SK-N-SH (cell line): ENCODE measurements at regions not wholly inside any gene's neighbourhood (a gene's known extent, or its start where the extent isn't known, plus 50 kb on each side); places are given as distances from the start of the nearest gene placed in this dataset.

Experiments used
- EP300 ChIP-seq, 2 experiments: IDR thresholded peaks; 2 replicates each; pipeline versions ENCODE4 v1.4.0 to v1.6.1; 2012; ENCODE audit warnings: borderline replicate concordance in 1 of 2, low read depth in 1 of 2, low read length in 1 of 2
- EZH2phosphoT487 ChIP-seq: fragments of 200-600 bp; sonication (generic); IDR thresholded peaks from 2 replicates; pipeline ENCODE4 v1.6.1; 2017; ENCODE audit warnings: low read depth, mixed run types, mild to moderate bottlenecking, antibody characterized with exemption, moderate library complexity, borderline replicate concordance
- FOSL2 ChIP-seq: IDR thresholded peaks from 2 replicates; pipeline ENCODE4 v1.4.0; 2012; ENCODE audit warnings: low read depth, mild to moderate bottlenecking, moderate library complexity, borderline replicate concordance
- FOXM1 ChIP-seq: IDR thresholded peaks from 2 replicates; pipeline ENCODE4 v1.4.0; 2012; ENCODE audit warnings: low read depth, mild to moderate bottlenecking
- POLR2AphosphoS5 ChIP-seq: IDR thresholded peaks from 2 replicates; pipeline ENCODE4 v1.6.1; 2012; ENCODE audit warnings: low read depth, low read length
- RAD21 ChIP-seq: IDR thresholded peaks from 2 replicates; pipeline ENCODE4 v1.6.1; 2012; ENCODE audit warnings: mild to moderate bottlenecking, low read length
- RFX5 ChIP-seq: IDR thresholded peaks from 2 replicates; pipeline ENCODE4 v1.6.1; 2012; ENCODE audit warnings: mild to moderate bottlenecking, improper control_type of control experiment, low read length
- SIN3A ChIP-seq: IDR thresholded peaks from 2 replicates; pipeline ENCODE4 v1.6.1; 2012; ENCODE audit warnings: low read depth, mild to moderate bottlenecking, low read length, moderate library complexity, borderline replicate concordance
- SMC3 ChIP-seq: IDR thresholded peaks from 2 replicates; pipeline ENCODE4 v1.6.1; 2012; ENCODE audit warnings: low read depth, low read length, improper control_type of control experiment
- TF ChIP-seq, protein P1 (sequence below): fragments of 200-600 bp; sonication (generic); IDR thresholded peaks from 2 replicates; pipeline ENCODE4 v1.6.1; 2017; ENCODE audit warnings: antibody characterized with exemption, mild to moderate bottlenecking, moderate library complexity
- TF ChIP-seq, protein P2 (sequence below): IDR thresholded peaks from 2 replicates; pipeline ENCODE4; 2012
- TF ChIP-seq, protein P3 (sequence below): fragments of 150-350 bp; IDR thresholded peaks from 2 replicates; pipeline ENCODE4 v1.6.1; 2017; ENCODE audit warnings: antibody characterized with exemption, low read length, low read depth, borderline replicate concordance

DNA sequence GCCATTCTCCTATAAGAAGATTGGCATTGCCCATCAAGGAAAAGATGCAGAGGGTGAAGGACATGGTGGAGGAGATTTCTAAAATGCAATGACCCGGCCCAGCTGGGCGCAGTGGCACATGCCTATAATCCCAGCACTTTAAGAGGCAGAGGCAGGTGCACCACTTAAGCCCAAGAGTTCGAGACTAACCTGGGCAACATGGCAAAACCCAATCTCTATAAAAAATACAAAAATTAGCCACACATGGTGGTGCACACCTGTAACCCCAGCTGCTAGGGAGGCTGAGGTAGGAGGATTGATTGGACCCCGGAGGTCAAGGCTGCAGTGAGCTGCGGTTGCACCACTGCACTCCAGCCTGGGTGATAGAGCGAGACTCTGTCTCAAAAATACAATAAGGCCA, 331.8 kb downstream of the FOXO1 start:
- TF ChIP-seq, protein P1, sequence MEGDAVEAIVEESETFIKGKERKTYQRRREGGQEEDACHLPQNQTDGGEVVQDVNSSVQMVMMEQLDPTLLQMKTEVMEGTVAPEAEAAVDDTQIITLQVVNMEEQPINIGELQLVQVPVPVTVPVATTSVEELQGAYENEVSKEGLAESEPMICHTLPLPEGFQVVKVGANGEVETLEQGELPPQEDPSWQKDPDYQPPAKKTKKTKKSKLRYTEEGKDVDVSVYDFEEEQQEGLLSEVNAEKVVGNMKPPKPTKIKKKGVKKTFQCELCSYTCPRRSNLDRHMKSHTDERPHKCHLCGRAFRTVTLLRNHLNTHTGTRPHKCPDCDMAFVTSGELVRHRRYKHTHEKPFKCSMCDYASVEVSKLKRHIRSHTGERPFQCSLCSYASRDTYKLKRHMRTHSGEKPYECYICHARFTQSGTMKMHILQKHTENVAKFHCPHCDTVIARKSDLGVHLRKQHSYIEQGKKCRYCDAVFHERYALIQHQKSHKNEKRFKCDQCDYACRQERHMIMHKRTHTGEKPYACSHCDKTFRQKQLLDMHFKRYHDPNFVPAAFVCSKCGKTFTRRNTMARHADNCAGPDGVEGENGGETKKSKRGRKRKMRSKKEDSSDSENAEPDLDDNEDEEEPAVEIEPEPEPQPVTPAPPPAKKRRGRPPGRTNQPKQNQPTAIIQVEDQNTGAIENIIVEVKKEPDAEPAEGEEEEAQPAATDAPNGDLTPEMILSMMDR: no peak
- TF ChIP-seq FOSL2 (no peak), POLR2AphosphoS5 (no peak), RFX5 (no peak), EZH2phosphoT487 (no peak), SMC3 (no peak), SIN3A (no peak), RAD21 (no peak), EP300 (IDR thresholded peaks at IDR 0.05; ENCODE audit: borderline replicate concordance in 1 of 2, low read depth in 1 of 2, low read length in 1 of 2) (no peak), FOXM1 (no peak)
- TF ChIP-seq, protein P2, sequence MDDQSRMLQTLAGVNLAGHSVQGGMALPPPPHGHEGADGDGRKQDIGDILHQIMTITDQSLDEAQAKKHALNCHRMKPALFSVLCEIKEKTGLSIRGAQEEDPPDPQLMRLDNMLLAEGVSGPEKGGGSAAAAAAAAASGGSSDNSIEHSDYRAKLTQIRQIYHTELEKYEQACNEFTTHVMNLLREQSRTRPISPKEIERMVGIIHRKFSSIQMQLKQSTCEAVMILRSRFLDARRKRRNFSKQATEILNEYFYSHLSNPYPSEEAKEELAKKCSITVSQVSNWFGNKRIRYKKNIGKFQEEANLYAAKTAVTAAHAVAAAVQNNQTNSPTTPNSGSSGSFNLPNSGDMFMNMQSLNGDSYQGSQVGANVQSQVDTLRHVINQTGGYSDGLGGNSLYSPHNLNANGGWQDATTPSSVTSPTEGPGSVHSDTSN: no peak
- TF ChIP-seq, protein P3, sequence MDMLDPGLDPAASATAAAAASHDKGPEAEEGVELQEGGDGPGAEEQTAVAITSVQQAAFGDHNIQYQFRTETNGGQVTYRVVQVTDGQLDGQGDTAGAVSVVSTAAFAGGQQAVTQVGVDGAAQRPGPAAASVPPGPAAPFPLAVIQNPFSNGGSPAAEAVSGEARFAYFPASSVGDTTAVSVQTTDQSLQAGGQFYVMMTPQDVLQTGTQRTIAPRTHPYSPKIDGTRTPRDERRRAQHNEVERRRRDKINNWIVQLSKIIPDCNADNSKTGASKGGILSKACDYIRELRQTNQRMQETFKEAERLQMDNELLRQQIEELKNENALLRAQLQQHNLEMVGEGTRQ: no peak
